ENCODE measurements at regions not wholly inside any gene's neighbourhood (a gene's known extent, or its start where the extent isn't known, plus 50 kb on each side); places are given as distances from the start of the nearest gene placed in this dataset.
A peak's percentile ranks its signal among the peaks of the same experiment; 100 is the strongest.

DNA sequence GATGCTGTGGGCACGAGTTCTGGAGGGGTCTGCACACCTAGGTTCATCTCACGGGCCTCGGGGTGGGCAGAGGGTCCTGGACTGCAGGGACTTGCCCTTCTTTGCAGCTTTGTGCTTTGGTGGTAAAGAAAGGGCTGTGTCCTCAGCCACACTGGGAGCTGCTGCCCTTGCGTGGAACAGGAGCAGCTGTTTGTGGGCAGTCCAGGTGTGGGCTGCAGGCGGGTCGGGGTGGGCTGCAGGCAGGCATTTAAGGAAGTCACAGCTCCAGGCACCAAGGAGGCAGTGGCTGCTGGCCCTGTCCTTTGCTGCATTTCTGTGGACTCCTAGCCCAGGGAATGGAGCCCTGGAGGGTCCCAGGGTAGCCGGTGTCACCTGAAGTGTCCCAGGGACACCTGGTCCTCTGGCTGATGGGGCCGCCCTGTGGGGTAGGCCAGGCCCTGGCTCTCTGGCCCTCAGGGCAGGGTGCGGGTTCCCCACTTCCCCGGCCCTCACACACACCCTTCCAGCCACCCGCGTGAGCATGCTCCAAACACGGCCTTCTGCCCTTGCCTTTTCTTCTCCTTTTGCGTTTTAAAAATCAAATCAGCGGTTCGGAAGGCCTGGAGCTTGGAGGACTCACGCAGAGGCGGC, 1240.3 kb downstream of the BRD1 start:
- Histone ChIP-seq H3K4me1 (no peaks in the 10 kb centered on the region), H3K36me3 (no peaks in the 10 kb centered on the region), H3K4me3 (no peak overlapping the region), H3K27me3 (peaks cover 0 to 4% of the 10 kb centered on the region in 2 donors), H3K9me3 (no peaks in the 10 kb centered on the region), H3K27ac (no peak overlapping the region)
- intact Hi-C loops (cut with DNase I) = no loop called here
- ATAC-seq = no peak
- TF ChIP-seq, protein P1, sequence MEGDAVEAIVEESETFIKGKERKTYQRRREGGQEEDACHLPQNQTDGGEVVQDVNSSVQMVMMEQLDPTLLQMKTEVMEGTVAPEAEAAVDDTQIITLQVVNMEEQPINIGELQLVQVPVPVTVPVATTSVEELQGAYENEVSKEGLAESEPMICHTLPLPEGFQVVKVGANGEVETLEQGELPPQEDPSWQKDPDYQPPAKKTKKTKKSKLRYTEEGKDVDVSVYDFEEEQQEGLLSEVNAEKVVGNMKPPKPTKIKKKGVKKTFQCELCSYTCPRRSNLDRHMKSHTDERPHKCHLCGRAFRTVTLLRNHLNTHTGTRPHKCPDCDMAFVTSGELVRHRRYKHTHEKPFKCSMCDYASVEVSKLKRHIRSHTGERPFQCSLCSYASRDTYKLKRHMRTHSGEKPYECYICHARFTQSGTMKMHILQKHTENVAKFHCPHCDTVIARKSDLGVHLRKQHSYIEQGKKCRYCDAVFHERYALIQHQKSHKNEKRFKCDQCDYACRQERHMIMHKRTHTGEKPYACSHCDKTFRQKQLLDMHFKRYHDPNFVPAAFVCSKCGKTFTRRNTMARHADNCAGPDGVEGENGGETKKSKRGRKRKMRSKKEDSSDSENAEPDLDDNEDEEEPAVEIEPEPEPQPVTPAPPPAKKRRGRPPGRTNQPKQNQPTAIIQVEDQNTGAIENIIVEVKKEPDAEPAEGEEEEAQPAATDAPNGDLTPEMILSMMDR (IDR thresholded peaks at IDR 0.05) = no peak
- peak in 1 of 4 donors; percentile 63 for DNase-seq

GRCh38 chr22:48586799-48587185, 1240.9 kb downstream of the BRD1 start:
- no peaks in the 10 kb centered on the region for H3K4me1 ChIP-seq

DNA sequence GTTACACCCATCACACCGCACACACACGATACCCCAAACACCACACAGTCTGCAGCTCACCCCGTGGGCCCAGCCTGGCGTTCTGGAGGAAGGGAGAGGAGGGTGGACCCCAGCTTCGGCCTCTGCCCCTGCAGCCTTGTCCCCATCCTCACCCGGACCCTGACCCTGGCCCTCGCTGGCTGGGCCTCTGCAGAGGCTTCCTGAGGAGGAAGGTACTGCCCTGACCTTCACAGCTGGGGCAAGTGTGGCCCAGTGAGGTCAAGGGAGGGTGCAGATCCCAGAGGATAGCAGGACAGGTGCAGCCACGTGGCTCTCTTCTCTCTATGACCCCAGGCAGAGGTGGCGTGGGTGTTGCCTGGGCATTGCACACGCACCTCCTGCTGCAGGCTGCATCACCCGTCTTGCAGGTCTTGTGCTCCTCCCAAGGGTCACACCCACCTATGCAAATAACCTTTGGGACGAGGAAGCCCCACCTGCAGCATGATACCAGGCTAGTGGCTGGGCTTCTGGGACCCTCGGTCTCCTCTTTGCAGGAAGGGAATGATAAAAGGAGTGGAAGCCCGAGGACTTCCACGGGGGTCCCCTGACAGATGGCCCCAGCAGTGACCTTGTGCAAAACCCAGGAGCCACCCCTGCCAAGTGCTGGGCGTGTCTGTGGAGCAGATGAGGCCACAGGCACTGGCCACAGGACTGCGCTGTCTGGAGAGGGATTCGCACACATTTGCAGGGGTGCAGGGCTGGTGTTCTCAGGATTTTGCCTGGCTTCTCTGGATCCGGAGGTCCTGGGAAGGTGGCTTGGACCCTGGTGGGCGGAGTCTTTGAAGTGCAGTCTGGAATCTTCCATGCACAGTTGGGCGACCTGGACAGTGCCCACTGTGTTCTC, 1241.5 kb downstream of the BRD1 start:
- H3K4me3 ChIP-seq = no peak overlapping the region
- DNase-seq (peak in 1 of 4 donors; percentile 72), ATAC-seq (no peak)
- H3K9me3 ChIP-seq = no peaks in the 10 kb centered on the region
- TF ChIP-seq, protein P1 (IDR thresholded peaks at IDR 0.05) = no peak
- H3K36me3 ChIP-seq = no peaks in the 10 kb centered on the region
- H3K4me1 ChIP-seq = no peaks in the 10 kb centered on the region
- H3K27ac ChIP-seq = no peak overlapping the region
- intact Hi-C loops (cut with DNase I) = no loop called here
- peaks cover 0 to 6% of the 10 kb centered on the region in 2 donors for H3K27me3 ChIP-seq

More at GRCh38 chr22:48586799-48587185, 1240.9 kb downstream of the BRD1 start:
- Histone ChIP-seq H3K27me3 (peaks cover 0 to 4% of the 10 kb centered on the region in 2 donors), H3K4me3 (no peak overlapping the region), H3K27ac (no peak overlapping the region), H3K36me3 (no peaks in the 10 kb centered on the region), H3K9me3 (no peaks in the 10 kb centered on the region)
- DNase-seq (peak in 1 of 4 donors; percentile 62), ATAC-seq (no peak)
- TF ChIP-seq, protein P1 (IDR thresholded peaks at IDR 0.05) = no peak
- intact Hi-C loops (cut with DNase I) = no loop called here

DNA sequence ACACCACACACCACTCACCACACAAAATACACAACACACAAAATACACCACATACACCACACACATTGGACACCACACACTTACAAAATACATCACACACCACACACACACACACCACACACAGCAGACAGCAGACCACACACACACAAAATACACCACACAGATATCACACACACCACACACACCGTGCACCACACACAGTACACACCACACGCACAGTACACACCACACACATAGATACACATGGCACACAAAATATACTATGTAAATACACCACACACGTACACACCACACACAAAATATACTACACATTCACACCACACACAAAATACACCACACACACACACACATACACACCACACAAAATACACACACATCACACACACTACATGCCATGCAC, 1243.5 kb downstream of the BRD1 start:
- DNase-seq (no peak), ATAC-seq (no peak)
- peaks cover 0 to 21% of the 10 kb centered on the region in 2 donors for H3K27me3 ChIP-seq
- H3K36me3 ChIP-seq = no peaks in the 10 kb centered on the region
- H3K4me3 ChIP-seq = no peak overlapping the region
- intact Hi-C loops (cut with DNase I) = no loop called here
- no peaks in the 10 kb centered on the region for H3K9me3 ChIP-seq
- TF ChIP-seq, protein P1 (IDR thresholded peaks at IDR 0.05) = no peak
- no peaks in the 10 kb centered on the region for H3K4me1 ChIP-seq
- H3K27ac ChIP-seq = no peak overlapping the region

DNA sequence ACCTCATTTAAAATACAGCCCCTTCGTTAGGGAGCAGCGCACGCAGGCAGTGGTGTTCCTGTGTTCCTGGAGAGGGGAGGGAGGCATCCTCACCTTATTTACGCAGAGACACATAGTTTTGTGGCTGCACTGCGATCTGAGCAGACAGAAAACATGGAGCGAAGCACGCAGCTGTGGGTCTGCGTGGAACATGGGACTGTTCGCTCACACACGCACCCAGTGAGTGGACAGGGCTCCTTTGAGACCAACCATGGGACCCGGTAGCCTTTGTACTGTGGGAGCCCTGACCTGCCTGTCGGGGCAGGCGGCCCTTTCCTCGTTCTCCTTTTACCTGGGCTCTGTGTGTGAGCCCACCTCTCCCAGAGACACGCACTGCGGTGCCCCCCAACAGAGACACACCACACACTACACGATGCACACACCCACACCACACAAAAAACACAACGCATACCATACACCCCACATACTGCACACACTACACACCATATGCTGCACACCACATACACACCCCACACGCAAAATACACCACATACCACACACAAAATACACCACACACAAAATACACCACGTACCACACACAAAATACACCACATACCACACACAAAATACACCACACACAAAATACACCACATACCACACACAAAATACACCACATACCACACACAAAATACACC, 1245.7 kb downstream of the BRD1 start:
- Histone ChIP-seq H3K27me3 (peaks cover 9 to 39% of the 10 kb centered on the region in 2 donors), H3K9me3 (no peaks in the 10 kb centered on the region), H3K36me3 (no peaks in the 10 kb centered on the region), H3K27ac (no peak overlapping the region), H3K4me1 (peaks cover 0 to under 1% of the 10 kb centered on the region in 2 donors), H3K4me3 (no peak overlapping the region)
- ATAC-seq = no peak
- DNase-seq = no peak
- TF ChIP-seq, protein P1 (IDR thresholded peaks at IDR 0.05) = no peak
- intact Hi-C loops (cut with DNase I) = no loop called here

Data from left lung (tissue), 4 donors.